ENCODE measurements at regions not wholly inside any gene's neighbourhood (a gene's known extent, or its start where the extent isn't known, plus 50 kb on each side); places are given as distances from the start of the nearest gene placed in this dataset.

GRCh38 chr1:25031601-25031965, 101.5 kb upstream of the RUNX3 start:
- DNase-seq (ENCODE audit: low read depth): no peak

DNA sequence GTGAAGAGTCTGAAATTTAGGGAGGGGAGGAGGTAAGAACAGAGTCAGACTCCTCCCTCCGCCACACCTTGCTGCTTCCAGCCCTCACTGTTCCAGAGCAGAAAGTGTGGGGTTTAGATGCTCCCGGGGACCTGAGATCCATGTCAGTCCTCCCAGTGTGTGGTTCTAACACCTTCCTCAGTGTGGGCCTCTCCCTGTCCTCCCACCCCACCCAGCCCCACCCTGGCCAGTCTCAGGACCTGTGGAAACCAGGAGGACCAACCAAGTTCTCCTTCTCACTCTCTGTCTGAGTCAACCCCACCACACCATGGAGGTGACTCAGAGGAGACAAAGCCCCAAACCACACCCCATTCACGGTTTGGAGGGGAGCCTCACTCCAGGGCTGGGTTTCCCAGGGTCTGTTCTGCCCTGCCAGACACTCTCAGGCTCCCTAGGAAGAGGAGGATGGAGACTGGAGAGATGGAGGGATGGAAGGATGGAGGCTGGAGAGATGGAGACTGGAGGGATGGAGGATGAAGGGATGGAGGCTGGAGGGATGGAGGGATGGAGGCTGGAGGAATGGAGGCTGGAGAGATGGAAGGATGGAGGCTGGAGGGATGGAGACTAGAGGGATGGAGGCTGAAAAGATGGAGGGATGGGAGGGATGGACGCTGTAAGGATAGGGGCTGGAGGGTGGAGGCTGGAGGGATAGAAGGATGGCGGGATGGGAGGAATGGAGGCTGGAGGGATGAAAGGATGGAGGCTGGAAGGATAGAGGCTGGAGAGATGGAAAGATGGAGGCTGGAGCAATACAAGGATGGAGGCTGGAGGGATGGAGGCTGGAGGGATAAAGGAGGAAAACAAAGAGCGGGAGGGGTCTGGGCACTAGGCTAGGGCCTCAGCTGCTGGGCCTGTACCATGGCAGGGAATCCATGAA, 100.9 kb upstream of the RUNX3 start:
- TF ChIP-seq, protein P1, sequence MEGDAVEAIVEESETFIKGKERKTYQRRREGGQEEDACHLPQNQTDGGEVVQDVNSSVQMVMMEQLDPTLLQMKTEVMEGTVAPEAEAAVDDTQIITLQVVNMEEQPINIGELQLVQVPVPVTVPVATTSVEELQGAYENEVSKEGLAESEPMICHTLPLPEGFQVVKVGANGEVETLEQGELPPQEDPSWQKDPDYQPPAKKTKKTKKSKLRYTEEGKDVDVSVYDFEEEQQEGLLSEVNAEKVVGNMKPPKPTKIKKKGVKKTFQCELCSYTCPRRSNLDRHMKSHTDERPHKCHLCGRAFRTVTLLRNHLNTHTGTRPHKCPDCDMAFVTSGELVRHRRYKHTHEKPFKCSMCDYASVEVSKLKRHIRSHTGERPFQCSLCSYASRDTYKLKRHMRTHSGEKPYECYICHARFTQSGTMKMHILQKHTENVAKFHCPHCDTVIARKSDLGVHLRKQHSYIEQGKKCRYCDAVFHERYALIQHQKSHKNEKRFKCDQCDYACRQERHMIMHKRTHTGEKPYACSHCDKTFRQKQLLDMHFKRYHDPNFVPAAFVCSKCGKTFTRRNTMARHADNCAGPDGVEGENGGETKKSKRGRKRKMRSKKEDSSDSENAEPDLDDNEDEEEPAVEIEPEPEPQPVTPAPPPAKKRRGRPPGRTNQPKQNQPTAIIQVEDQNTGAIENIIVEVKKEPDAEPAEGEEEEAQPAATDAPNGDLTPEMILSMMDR (IDR thresholded peaks at IDR 0.05; ENCODE audit: insufficient read depth, low read depth, low read length, missing control alignments): no peak
- peak; percentile 80 for DNase-seq (ENCODE audit: low read depth)
- no peak overlapping the region for H3K4me3 ChIP-seq (ENCODE audit: low read length)

More at GRCh38 chr1:25031601-25031965, 101.5 kb upstream of the RUNX3 start:
- H3K4me3 ChIP-seq (ENCODE audit: low read length): no peak overlapping the region
- TF ChIP-seq, protein P1 (IDR thresholded peaks at IDR 0.05; ENCODE audit: insufficient read depth, low read depth, low read length, missing control alignments): no peak

GRCh38 chr1:25030012-25030411, 99.9 kb upstream of the RUNX3 start:
- TF ChIP-seq, protein P1 (IDR thresholded peaks at IDR 0.05; ENCODE audit: insufficient read depth, low read depth, low read length, missing control alignments): no peak
- no peak overlapping the region for H3K4me3 ChIP-seq (ENCODE audit: low read length)
- no peak for DNase-seq (ENCODE audit: low read depth)

DNA sequence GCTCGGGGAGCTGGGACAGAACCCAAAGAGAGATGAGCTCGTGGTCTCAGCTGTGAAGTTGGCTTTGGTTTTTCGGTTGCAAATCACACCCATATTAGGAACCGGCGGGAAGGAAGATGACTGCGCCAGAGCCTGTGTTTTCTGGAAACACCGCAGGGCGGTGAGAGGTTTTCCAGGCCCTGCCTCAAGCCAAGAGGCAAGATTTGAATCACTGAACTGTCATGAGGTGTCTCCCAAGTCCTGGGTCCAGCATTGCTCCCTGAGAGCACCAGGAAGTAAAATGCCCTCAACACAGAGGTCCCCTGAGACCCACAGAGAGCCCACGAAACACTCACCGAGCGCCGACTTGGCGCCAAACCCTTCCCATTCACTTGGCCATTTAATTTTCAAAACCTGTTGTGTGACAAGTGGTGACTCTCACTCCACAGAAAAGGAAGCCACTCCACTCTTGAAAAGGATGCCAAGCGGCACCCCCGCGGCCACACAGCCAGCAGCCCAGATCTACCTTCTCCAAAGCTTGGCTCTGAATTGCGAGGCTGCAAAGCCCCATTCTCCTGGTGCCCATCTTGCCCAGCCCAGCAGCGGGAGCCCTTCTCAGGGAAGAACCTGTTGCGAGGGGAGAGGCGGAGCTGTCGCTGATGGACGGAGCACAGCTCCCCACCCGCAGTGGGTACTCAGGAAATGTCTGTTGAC, 99.0 kb upstream of the RUNX3 start:
- TF ChIP-seq, protein P1 (IDR thresholded peaks at IDR 0.05; ENCODE audit: insufficient read depth, low read depth, low read length, missing control alignments): no peak
- no peak for DNase-seq (ENCODE audit: low read depth)
- H3K4me3 ChIP-seq (ENCODE audit: low read length): no peak overlapping the region

GRCh38 chr1:25028587-25028906, 98.5 kb upstream of the RUNX3 start:
- TF ChIP-seq, protein P1 (IDR thresholded peaks at IDR 0.05; ENCODE audit: insufficient read depth, low read depth, low read length, missing control alignments): no peak
- DNase-seq (ENCODE audit: low read depth): no peak
- no peak overlapping the region for H3K4me3 ChIP-seq (ENCODE audit: low read length)

DNA sequence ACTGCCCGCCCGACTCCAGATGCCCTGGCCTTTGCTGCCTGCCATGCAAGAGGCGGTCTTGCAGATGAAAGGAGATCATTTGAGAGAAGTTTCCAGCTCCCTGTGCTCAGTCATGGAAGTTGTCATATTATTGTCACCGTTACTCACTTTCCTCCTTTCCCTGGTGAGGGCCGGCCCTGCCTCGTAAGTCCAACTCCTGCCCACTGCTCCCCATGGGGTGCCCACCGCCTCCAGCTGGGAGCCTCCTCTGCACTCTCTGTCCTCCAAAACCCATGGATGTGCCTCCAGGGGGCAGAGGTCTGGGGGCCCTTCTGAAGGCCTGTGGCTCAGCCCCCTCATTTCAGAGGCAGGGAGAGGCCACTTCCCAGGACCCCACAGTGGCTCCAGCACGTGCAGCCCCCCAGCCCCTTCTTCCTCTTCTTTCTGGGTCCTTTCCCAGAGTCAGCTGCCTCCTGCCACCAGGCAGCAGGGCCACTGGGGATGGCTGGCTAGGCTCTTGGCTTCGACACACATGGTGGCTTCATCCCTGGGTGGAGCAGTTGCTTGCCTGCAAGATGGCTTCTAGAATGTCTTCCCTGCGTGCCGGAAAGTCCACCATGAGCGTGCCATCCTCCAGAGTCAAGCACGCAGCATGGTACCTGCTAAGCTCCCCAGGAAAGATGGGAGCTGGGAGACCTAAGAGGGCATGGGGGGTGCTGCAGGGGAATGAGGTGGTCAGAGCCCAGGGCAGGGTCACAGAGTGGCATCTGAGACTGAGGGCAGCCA, 97.9 kb upstream of the RUNX3 start:
- TF ChIP-seq, protein P1 (IDR thresholded peaks at IDR 0.05; ENCODE audit: insufficient read depth, low read depth, low read length, missing control alignments): no peak
- no peak overlapping the region for H3K4me3 ChIP-seq (ENCODE audit: low read length)
- DNase-seq (ENCODE audit: low read depth): no peak
